ENCODE measurements at regions not wholly inside any gene's neighbourhood (a gene's known extent, or its start where the extent isn't known, plus 50 kb on each side); places are given as distances from the start of the nearest gene placed in this dataset.
"Not testable (repeated sequence)": the region's sequence is repeated elsewhere in the genome, so short reads cannot be mapped to it uniquely, and the experiment has no call there.

- no peak for TF ChIP-seq CTCF (IDR thresholded peaks at IDR 0.05; ENCODE audit: low read depth, low read length, missing control alignments)
- no peak for DNase-seq
- Histone ChIP-seq H3K36me3 (replicated peaks) (no peaks in the 10 kb centered on the region), H3K27me3 (replicated peaks) (no peaks in the 10 kb centered on the region), H3K4me3 (ENCODE audit: low read depth, low read length) (no peak overlapping the region), H3K27ac (no peak overlapping the region)
- in situ Hi-C loops (cut with HindIII; ENCODE audit: low pct_ligation_motif_present, low sequenced_read_pairs) = no loop called here
Observed at GRCh38 chr1:72969461-72969860, 687.1 kb upstream of the NEGR1 start.

- no peak for DNase-seq
- no peaks in the 10 kb centered on the region for H3K27me3 ChIP-seq (replicated peaks)
- no peak for TF ChIP-seq CTCF (IDR thresholded peaks at IDR 0.05; ENCODE audit: low read depth, low read length, missing control alignments)
- in situ Hi-C loops (cut with HindIII; ENCODE audit: low pct_ligation_motif_present, low sequenced_read_pairs) = no loop called here
- H3K36me3 ChIP-seq (replicated peaks) = no peaks in the 10 kb centered on the region
- H3K27ac ChIP-seq = no peak overlapping the region
- no peak overlapping the region for H3K4me3 ChIP-seq (ENCODE audit: low read depth, low read length)
Observed at GRCh38 chr1:72954943-72955342, 672.6 kb upstream of the NEGR1 start.

GRCh38 chr1:72950900-72951299 lies 668.6 kb upstream of the NEGR1 start:
- in situ Hi-C loops (cut with HindIII; ENCODE audit: low pct_ligation_motif_present, low sequenced_read_pairs); H3K27ac ChIP-seq; H3K4me3 ChIP-seq (ENCODE audit: low read depth, low read length): not testable (repeated sequence)

GRCh38 chr1:72946903-72947499 lies 664.7 kb upstream of the NEGR1 start:
- no peak for DNase-seq
- Histone ChIP-seq H3K27me3 (replicated peaks) (no peaks in the 10 kb centered on the region), H3K27ac (no peak overlapping the region), H3K36me3 (replicated peaks) (no peaks in the 10 kb centered on the region), H3K4me3 (ENCODE audit: low read depth, low read length) (no peak overlapping the region)
- TF ChIP-seq CTCF (IDR thresholded peaks at IDR 0.05; ENCODE audit: low read depth, low read length, missing control alignments) = no peak
- in situ Hi-C loops (cut with HindIII; ENCODE audit: low pct_ligation_motif_present, low sequenced_read_pairs) = no loop called here

More at GRCh38 chr1:72950900-72951299, 668.6 kb upstream of the NEGR1 start:
- not testable (repeated sequence) for H3K27me3 ChIP-seq (replicated peaks); DNase-seq; H3K36me3 ChIP-seq (replicated peaks)

GRCh38 chr1:72942008-72942407 lies 659.7 kb upstream of the NEGR1 start:
- Histone ChIP-seq H3K36me3 (replicated peaks) (no peaks in the 10 kb centered on the region), H3K4me3 (ENCODE audit: low read depth, low read length) (no peak overlapping the region), H3K27me3 (replicated peaks) (no peaks in the 10 kb centered on the region), H3K27ac (no peak overlapping the region)
- in situ Hi-C loops (cut with HindIII; ENCODE audit: low pct_ligation_motif_present, low sequenced_read_pairs) = no loop called here
- no peak for TF ChIP-seq CTCF (IDR thresholded peaks at IDR 0.05; ENCODE audit: low read depth, low read length, missing control alignments)
- DNase-seq = no peak

GRCh38 chr1:72938408-72938807 lies 656.1 kb upstream of the NEGR1 start:
- in situ Hi-C loops (cut with HindIII; ENCODE audit: low pct_ligation_motif_present, low sequenced_read_pairs) = no loop called here
- TF ChIP-seq CTCF (IDR thresholded peaks at IDR 0.05; ENCODE audit: low read depth, low read length, missing control alignments) = no peak
- DNase-seq = no peak
- no peak overlapping the region for H3K27ac ChIP-seq
- no peaks in the 10 kb centered on the region for H3K36me3 ChIP-seq (replicated peaks)
- H3K4me3 ChIP-seq (ENCODE audit: low read depth, low read length) = no peak overlapping the region
- H3K27me3 ChIP-seq (replicated peaks) = no peaks in the 10 kb centered on the region
